ENCODE measurements at regions not wholly inside any gene's neighbourhood (a gene's known extent, or its start where the extent isn't known, plus 50 kb on each side); places are given as distances from the start of the nearest gene placed in this dataset.

- TF ChIP-seq, protein P1, sequence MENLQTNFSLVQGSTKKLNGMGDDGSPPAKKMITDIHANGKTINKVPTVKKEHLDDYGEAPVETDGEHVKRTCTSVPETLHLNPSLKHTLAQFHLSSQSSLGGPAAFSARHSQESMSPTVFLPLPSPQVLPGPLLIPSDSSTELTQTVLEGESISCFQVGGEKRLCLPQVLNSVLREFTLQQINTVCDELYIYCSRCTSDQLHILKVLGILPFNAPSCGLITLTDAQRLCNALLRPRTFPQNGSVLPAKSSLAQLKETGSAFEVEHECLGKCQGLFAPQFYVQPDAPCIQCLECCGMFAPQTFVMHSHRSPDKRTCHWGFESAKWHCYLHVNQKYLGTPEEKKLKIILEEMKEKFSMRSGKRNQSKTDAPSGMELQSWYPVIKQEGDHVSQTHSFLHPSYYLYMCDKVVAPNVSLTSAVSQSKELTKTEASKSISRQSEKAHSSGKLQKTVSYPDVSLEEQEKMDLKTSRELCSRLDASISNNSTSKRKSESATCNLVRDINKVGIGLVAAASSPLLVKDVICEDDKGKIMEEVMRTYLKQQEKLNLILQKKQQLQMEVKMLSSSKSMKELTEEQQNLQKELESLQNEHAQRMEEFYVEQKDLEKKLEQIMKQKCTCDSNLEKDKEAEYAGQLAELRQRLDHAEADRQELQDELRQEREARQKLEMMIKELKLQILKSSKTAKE (IDR thresholded peaks at IDR 0.05; ENCODE audit: low read depth, poor library complexity, severe bottlenecking) = no peak
- TF ChIP-seq IRF4 (IDR thresholded peaks at IDR 0.05; ENCODE audit: low read depth, low read length) = no peak
- no peak for TF ChIP-seq POLR2A (IDR thresholded peaks at IDR 0.05; ENCODE audit: low read depth, low read length)
- no peak for TF ChIP-seq GABPA (IDR thresholded peaks at IDR 0.05; ENCODE audit: low read depth)
- no peak for TF ChIP-seq PAX8 (IDR thresholded peaks at IDR 0.05)
- no peak for TF ChIP-seq BACH1 (IDR thresholded peaks at IDR 0.05; ENCODE audit: borderline replicate concordance)
- TF ChIP-seq SP1 (IDR thresholded peaks at IDR 0.05; ENCODE audit: low read depth, low read length) = no peak
Observed at GRCh38 chr12:34205401-34205800, 183.1 kb downstream of the ALG10 start (continued).

DNA sequence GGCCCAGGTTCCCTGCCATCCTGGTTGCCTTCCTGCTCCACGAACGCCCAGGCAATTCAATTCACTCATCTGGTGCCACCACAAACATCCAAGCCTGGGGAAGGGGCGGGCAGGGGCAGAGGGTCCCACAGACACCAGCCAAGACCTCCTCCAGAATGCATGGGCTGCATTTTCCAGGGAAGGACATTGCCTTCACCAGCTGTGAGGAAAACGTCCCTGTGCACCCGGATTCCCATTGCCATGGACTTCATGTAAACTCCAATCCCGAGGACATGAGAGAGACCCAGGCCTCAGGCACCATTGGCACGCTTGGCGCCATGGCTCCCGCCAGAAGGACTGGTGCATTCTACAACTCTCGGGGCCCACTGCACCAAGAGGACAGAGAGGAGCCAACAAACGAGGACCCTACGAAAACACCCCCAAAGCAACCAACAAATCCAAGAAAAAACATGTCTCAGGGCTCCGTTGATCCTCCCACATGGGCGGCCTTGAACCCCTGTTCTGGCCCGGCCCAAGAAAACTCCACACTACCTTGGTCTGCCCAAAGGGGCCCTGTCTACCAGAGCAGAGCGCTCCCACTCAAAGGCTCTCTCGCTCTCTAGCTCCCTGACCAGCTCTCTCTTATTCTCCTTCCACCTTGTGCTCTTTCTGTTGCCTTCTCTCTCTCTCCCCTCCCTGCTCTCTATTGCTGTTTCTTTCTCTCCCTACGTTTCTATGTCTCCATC is 183.9 kb downstream of the ALG10 start:
- Histone ChIP-seq H3K4me3 (no peak overlapping the region), H3K79me2 (ENCODE audit: control insufficient read depth, insufficient read depth, low read length) (no peaks in the 10 kb centered on the region), H3K4me2 (ENCODE audit: control insufficient read depth, insufficient read depth) (no peak overlapping the region), H2AFZ (ENCODE audit: control insufficient read depth, low read depth, low read length) (no peak overlapping the region), H3K9ac (ENCODE audit: control insufficient read depth, insufficient read depth, low read length) (no peak overlapping the region), H3K27ac (ENCODE audit: control insufficient read depth, insufficient read depth) (no peak overlapping the region), H3K9me3 (replicated peaks; ENCODE audit: control insufficient read depth, insufficient read depth, low read length) (no peaks in the 10 kb centered on the region; the same call in 2 of the 3 replicates), H3K27me3 (replicated peaks in 1 of 2; ENCODE audit: control insufficient read depth in 2 of 2, insufficient read depth in 2 of 2, low read length in 1 of 2) (no peaks in the 10 kb centered on the region), H3K4me1 (ENCODE audit: control insufficient read depth, insufficient read depth, low read length) (no peaks in the 10 kb centered on the region), H4K20me1 (ENCODE audit: control insufficient read depth, insufficient read depth) (no peaks in the 10 kb centered on the region), H3K36me3 (ENCODE audit: control insufficient read depth in 2 of 2, insufficient read depth in 2 of 2, low read length in 1 of 2) (no peaks in the 10 kb centered on the region)
- CTCF ChIA-PET = no interaction called here
- intact Hi-C loops (cut with micrococcal nuclease; ENCODE audit: unreplicated experiment) (no loop called here), in situ Hi-C loops (cut with MboI) (no loop called here)
- RAD21 ChIA-PET (ENCODE audit: unreplicated experiment) = no interaction called here
- POLR2A ChIA-PET = no interaction called here
- TF ChIP-seq EGR1 (IDR thresholded peaks at IDR 0.05; ENCODE audit: borderline replicate concordance in 1 of 2, low read depth in 2 of 2, low read length in 2 of 2) (no peak), RCOR1 (conservative IDR thresholded peaks at IDR 0.05; ENCODE audit: low read depth, low read length) (no peak), E4F1 (IDR thresholded peaks at IDR 0.05; ENCODE audit: borderline replicate concordance, partially characterized antibody) (no peak), FOS (IDR thresholded peaks at IDR 0.05; ENCODE audit: borderline replicate concordance, extremely low read depth, insufficient read length) (no peak), GATAD2B (conservative IDR thresholded peaks at IDR 0.05; ENCODE audit: low read depth) (no peak)
- TF ChIP-seq, protein P2, sequence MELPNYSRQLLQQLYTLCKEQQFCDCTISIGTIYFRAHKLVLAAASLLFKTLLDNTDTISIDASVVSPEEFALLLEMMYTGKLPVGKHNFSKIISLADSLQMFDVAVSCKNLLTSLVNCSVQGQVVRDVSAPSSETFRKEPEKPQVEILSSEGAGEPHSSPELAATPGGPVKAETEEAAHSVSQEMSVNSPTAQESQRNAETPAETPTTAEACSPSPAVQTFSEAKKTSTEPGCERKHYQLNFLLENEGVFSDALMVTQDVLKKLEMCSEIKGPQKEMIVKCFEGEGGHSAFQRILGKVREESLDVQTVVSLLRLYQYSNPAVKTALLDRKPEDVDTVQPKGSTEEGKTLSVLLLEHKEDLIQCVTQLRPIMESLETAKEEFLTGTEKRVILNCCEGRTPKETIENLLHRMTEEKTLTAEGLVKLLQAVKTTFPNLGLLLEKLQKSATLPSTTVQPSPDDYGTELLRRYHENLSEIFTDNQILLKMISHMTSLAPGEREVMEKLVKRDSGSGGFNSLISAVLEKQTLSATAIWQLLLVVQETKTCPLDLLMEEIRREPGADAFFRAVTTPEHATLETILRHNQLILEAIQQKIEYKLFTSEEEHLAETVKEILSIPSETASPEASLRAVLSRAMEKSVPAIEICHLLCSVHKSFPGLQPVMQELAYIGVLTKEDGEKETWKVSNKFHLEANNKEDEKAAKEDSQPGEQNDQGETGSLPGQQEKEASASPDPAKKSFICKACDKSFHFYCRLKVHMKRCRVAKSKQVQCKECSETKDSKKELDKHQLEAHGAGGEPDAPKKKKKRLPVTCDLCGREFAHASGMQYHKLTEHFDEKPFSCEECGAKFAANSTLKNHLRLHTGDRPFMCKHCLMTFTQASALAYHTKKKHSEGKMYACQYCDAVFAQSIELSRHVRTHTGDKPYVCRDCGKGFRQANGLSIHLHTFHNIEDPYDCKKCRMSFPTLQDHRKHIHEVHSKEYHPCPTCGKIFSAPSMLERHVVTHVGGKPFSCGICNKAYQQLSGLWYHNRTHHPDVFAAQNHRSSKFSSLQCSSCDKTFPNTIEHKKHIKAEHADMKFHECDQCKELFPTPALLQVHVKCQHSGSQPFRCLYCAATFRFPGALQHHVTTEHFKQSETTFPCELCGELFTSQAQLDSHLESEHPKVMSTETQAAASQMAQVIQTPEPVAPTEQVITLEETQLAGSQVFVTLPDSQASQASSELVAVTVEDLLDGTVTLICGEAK (IDR thresholded peaks at IDR 0.05; ENCODE audit: borderline replicate concordance) = no peak
- 36% methylated on average over 15 of the region's 18 CpGs for WGBS (ENCODE audit: insufficient coverage, insufficient replicate concordance, low lambda C conversion rate, missing lambda C conversion rate)
- DNase-seq (ENCODE audit: low read depth, low spot score) (no peak), FAIRE-seq (no peak), ATAC-seq (no peak)
- no TSS peak for BruUV-seq (replicated peaks)
- SMC1A ChIA-PET (ENCODE audit: uncharacterized antibody, unreplicated experiment) = no interaction called here
